WTC11 (cell line): ENCODE measurements at regions not wholly inside any gene's neighbourhood (a gene's known extent, or its start where the extent isn't known, plus 50 kb on each side); places are given as distances from the start of the nearest gene placed in this dataset.

Experiments used
- ATAC-seq: fragments of 200-7000 bp; cut with Tn5 transposase; 2 replicates; pipeline ENCODE4 v1.10.0; 2021; ENCODE audit warnings: mild to moderate bottlenecking, moderate library complexity
- CTCF ChIA-PET: fragments of 300-600 bp; sonication (Branson Sonifier 250); formaldehyde crosslinking; loops from one replicate; lab custom pipeline; 2021; ENCODE audit warnings: antibody characterized with exemption; lab: Charles Lee
- POLR2A ChIA-PET: fragments of 350-600 bp; sonication (Branson Sonifier 250); formaldehyde crosslinking; loops from one replicate; lab custom pipeline; 2021; ENCODE audit warnings: antibody characterized with exemption; lab: Charles Lee
- DNase-seq: peaks from one replicate; pipeline ENCODE4 v3.0.0; 2021; ENCODE audit warnings: low spot score
- H3K27ac Mint-ChIP-seq: 2 replicates; pipeline ENCODE4 v1.8.0; 2021; ENCODE audit warnings: mixed read lengths
- H3K27me3 Mint-ChIP-seq: 2 replicates; pipeline ENCODE4 v1.8.0; 2021; ENCODE audit warnings: low read depth, mild to moderate bottlenecking, moderate library complexity, mixed read lengths
- H3K36me3 Mint-ChIP-seq: 2 replicates; pipeline ENCODE4 v1.8.0; 2021; ENCODE audit warnings: mixed read lengths
- H3K4me1 Mint-ChIP-seq: 2 replicates; pipeline ENCODE4 v1.8.0; 2022; ENCODE audit warnings: mixed read lengths
- H3K4me3 Mint-ChIP-seq: 2 replicates; pipeline ENCODE4 v1.8.0; 2021; ENCODE audit warnings: mild to moderate bottlenecking, moderate library complexity, mixed read lengths
- H3K9me3 Mint-ChIP-seq: 2 replicates; pipeline ENCODE4 v1.8.0; 2021; ENCODE audit warnings: mixed read lengths
- ATF2 ChIP-seq: sonication (generic); formaldehyde crosslinking; IDR thresholded peaks from 2 replicates; pipeline ENCODE4 v1.8.1; 2022; ENCODE audit warnings: low read depth, missing genetic modification reagents, borderline replicate concordance
- ERG ChIP-seq: fragments of 250-450 bp; sonication (Bioruptor Pico); IDR thresholded peaks from 2 replicates; pipeline ENCODE4 v1.8.0; 2021; ENCODE audit warnings: mild to moderate bottlenecking
- GABPB1 ChIP-seq: sonication (generic); formaldehyde crosslinking; IDR thresholded peaks from 2 replicates; pipeline ENCODE4 v1.8.1; 2023; ENCODE audit warnings: mild to moderate bottlenecking, missing genetic modification reagents
- HMGA2 ChIP-seq: fragments of 250-450 bp; sonication (Bioruptor Pico); IDR thresholded peaks from 2 replicates; pipeline ENCODE4 v1.4.0; 2021; ENCODE audit warnings: mild to moderate bottlenecking, moderate library complexity
- JUN ChIP-seq: sonication (generic); formaldehyde crosslinking; IDR thresholded peaks from 2 replicates; pipeline ENCODE4 v1.8.0; 2023; ENCODE audit warnings: mild to moderate bottlenecking, missing genetic modification reagents
- KAT7 ChIP-seq: sonication (generic); formaldehyde crosslinking; IDR thresholded peaks from 2 replicates; pipeline ENCODE4 v1.8.1; 2023; ENCODE audit warnings: missing genetic modification reagents, mild to moderate bottlenecking, borderline replicate concordance
- MXD4 ChIP-seq: fragments of 250-450 bp; sonication (Bioruptor Pico); IDR thresholded peaks from 2 replicates; pipeline ENCODE4 v1.8.0; 2021; ENCODE audit warnings: mild to moderate bottlenecking, moderate library complexity, borderline replicate concordance
- OVOL2 ChIP-seq: fragments of 250-450 bp; sonication (Bioruptor Pico); IDR thresholded peaks from 2 replicates; pipeline ENCODE4 v1.9.0; 2021; ENCODE audit warnings: mild to moderate bottlenecking, borderline replicate concordance
- PRDM15 ChIP-seq: sonication (generic); formaldehyde crosslinking; IDR thresholded peaks from 2 replicates; pipeline ENCODE4 v1.8.0; 2022; ENCODE audit warnings: missing genetic modification reagents
- SMAD3 ChIP-seq: sonication (generic); formaldehyde crosslinking; IDR thresholded peaks from 2 replicates; pipeline ENCODE4 v1.8.0; 2022; ENCODE audit warnings: missing genetic modification reagents, mild to moderate bottlenecking, borderline replicate concordance
- ZNF121 ChIP-seq: sonication (generic); formaldehyde crosslinking; IDR thresholded peaks from 2 replicates; pipeline ENCODE4 v1.8.0; 2023; ENCODE audit warnings: missing genetic modification reagents
- ZNF281 ChIP-seq: sonication (generic); formaldehyde crosslinking; IDR thresholded peaks from 2 replicates; pipeline ENCODE4 v1.8.0; 2023; ENCODE audit warnings: mild to moderate bottlenecking, missing genetic modification reagents
- ZNF532 ChIP-seq: fragments of 250-450 bp; sonication (Bioruptor Pico); IDR thresholded peaks from 2 replicates; pipeline ENCODE4 v1.9.0; 2021; ENCODE audit warnings: mild to moderate bottlenecking, borderline replicate concordance

GRCh38 chr3:156037356-156037755 is 83.0 kb upstream of the KCNAB1 start:
- H3K4me1 Mint-ChIP-seq, result peaks cover 6% of the 10 kb centered on the region
- DNase-seq, result no peak
- H3K9me3 Mint-ChIP-seq, result peaks cover 5% of the 10 kb centered on the region
- ChIA-PET POLR2A (no interaction called here), CTCF (no interaction called here)
- TF ChIP-seq GABPB1 (CRISPR knock-in tag) (no peak), SMAD3 (CRISPR knock-in tag) (no peak), PRDM15 (CRISPR knock-in tag) (no peak), ZNF532 (CRISPR knock-in tag) (no peak), MXD4 (CRISPR knock-in tag) (no peak), OVOL2 (CRISPR knock-in tag) (no peak), ERG (no peak), KAT7 (CRISPR knock-in tag) (no peak)
- H3K27me3 Mint-ChIP-seq, result no peaks in the 10 kb centered on the region
- no peak overlapping the region for H3K27ac Mint-ChIP-seq
- H3K4me3 Mint-ChIP-seq, result no peak overlapping the region
- no peak for ATAC-seq
- no peaks in the 10 kb centered on the region for H3K36me3 Mint-ChIP-seq

- CTCF ChIA-PET, result interaction anchor here (0.9 kb wide), 1 partner anchor 436 kb away, joined by 3 read pairs; no protein-coding TSS in a partner anchor
- H3K27me3 Mint-ChIP-seq, result no peaks in the 10 kb centered on the region
- ATAC-seq, result no peak
These were observed 81.5 kb upstream of the KCNAB1 start for GRCh38 chr3:156038869-156039268.

More at GRCh38 chr3:156038869-156039268, 81.5 kb upstream of the KCNAB1 start:
- H3K27ac Mint-ChIP-seq, result no peak overlapping the region
- no peak overlapping the region for H3K4me3 Mint-ChIP-seq
- no peaks in the 10 kb centered on the region for H3K4me1 Mint-ChIP-seq
- no peaks in the 10 kb centered on the region for H3K36me3 Mint-ChIP-seq
- DNase-seq, result no peak
- POLR2A ChIA-PET, result no interaction called here
- H3K9me3 Mint-ChIP-seq, result peaks cover 5% of the 10 kb centered on the region
- TF ChIP-seq JUN (CRISPR knock-in tag) (no peak), ZNF281 (CRISPR knock-in tag) (no peak), ZNF532 (CRISPR knock-in tag) (no peak), ATF2 (CRISPR knock-in tag) (no peak), HMGA2 (CRISPR knock-in tag) (no peak), ZNF121 (no peak)
